Fibroblast of mammary gland (primary cell): ENCODE measurements at regions not wholly inside any gene's neighbourhood (a gene's known extent, or its start where the extent isn't known, plus 50 kb on each side); places are given as distances from the start of the nearest gene placed in this dataset.

Experiments
- DNase-seq: peaks from one replicate; pipeline ENCODE4 v3.0.0-alpha.2; 2010; ENCODE audit warnings: low read depth
- H3K4me3 ChIP-seq: 2 replicates; pipeline ENCODE4 v1.5.1; 2011; ENCODE audit warnings: low read depth, mild to moderate bottlenecking, low read length, moderate library complexity; ENCODE audit not compliant: control insufficient read depth
- CTCF ChIP-seq: conservative IDR thresholded peaks from 2 replicates; pipeline ENCODE4 v1.5.1; 2011; ENCODE audit warnings: low read depth, low read length, inconsistent platforms; ENCODE audit not compliant: control insufficient read depth, insufficient read depth

GRCh38 chr13:90826688-90827087 is 520.8 kb upstream of the MIR17HG start:
- no peak for DNase-seq
- TF ChIP-seq CTCF = no peak
- H3K4me3 ChIP-seq = no peak overlapping the region

- DNase-seq = no peak
These were observed 516.7 kb upstream of the MIR17HG start for GRCh38 chr13:90830782-90831181.

GRCh38 chr13:90833951-90834350 is 513.5 kb upstream of the MIR17HG start:
- H3K4me3 ChIP-seq = no peak overlapping the region
- DNase-seq = no peak
- TF ChIP-seq CTCF = no peak

More at GRCh38 chr13:90830782-90831181, 516.7 kb upstream of the MIR17HG start:
- TF ChIP-seq CTCF = no peak
- no peak overlapping the region for H3K4me3 ChIP-seq

GRCh38 chr13:90834700-90835099 is 512.8 kb upstream of the MIR17HG start:
- no peak for TF ChIP-seq CTCF
- no peak for DNase-seq
- H3K4me3 ChIP-seq = no peak overlapping the region

GRCh38 chr13:90835826-90836225 is 511.7 kb upstream of the MIR17HG start:
- TF ChIP-seq CTCF = no peak

GRCh38 chr13:90838317-90838960 is 509.0 kb upstream of the MIR17HG start:
- TF ChIP-seq CTCF = no peak
- no peak for DNase-seq
- H3K4me3 ChIP-seq = no peak overlapping the region

More at GRCh38 chr13:90835826-90836225, 511.7 kb upstream of the MIR17HG start:
- no peak for DNase-seq
- no peak overlapping the region for H3K4me3 ChIP-seq

GRCh38 chr13:90839061-90839460 is 508.4 kb upstream of the MIR17HG start:
- H3K4me3 ChIP-seq = no peak overlapping the region
- no peak for DNase-seq
- TF ChIP-seq CTCF = no peak
